A204.1 (cell line): ENCODE measurements at regions not wholly inside any gene's neighbourhood (a gene's known extent, or its start where the extent isn't known, plus 50 kb on each side); places are given as distances from the start of the nearest gene placed in this dataset.
"Not testable (repeated sequence)": the region's sequence is repeated elsewhere in the genome, so short reads cannot be mapped to it uniquely, and the experiment has no call there.

Source experiments
- FAIRE-seq: peaks from 2 replicates; lab custom pipeline; 2012; peaks lifted over from hg19 to GRCh38; lab: Jason Lieb, UNC

DNA sequence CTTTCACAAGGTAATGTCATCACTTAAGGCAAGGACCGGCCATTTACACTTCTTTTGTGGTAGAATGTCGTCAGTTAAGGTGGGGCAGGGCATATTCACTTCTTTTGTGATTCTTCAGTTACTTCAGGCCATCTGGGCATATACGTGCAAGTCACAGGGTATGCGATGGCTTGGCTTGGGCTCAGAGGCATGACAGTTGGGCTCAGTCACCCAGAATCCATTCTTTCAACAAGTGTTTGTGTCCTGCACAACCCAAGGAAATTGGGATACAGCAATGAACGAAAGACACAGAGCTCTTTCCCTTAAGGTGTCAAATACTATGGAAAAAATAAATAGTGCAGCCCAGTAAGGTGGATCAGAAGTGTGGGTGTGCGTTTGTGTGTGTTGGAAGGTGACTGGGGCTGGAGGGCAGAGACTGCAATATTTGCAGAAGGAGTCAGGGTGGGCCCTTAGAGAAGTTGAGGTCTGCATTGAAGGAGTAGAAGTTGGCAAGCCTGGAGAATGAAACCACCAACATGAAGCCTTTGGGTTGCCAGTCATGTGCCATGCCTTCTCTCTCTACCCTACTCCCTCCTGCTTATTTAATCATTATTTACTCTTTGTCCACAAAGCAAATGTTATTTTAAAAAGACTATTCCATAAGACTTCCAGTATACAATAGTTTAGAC lies 222.8 kb upstream of the PRKCQ start:
- no peak for FAIRE-seq

DNA sequence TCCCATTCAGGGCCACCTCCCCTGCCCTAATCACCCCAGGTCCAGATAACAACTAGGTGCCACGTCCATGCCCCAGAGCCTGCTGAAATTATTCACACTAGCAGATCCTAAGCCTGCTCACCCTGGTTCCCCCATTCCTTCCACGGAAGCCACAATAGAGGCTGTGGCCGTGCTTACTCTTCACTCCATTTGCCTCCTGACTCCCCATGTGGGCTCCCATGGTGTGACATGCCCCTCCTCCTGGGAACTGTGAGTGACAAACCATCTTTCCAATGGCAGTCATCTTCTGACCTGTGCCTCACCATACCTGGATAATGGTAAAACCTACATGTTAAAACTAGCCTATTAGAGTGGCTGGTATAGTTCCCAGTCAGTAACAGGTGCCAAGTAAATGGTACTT lies 216.2 kb upstream of the PRKCQ start:
- FAIRE-seq = no peak

DNA sequence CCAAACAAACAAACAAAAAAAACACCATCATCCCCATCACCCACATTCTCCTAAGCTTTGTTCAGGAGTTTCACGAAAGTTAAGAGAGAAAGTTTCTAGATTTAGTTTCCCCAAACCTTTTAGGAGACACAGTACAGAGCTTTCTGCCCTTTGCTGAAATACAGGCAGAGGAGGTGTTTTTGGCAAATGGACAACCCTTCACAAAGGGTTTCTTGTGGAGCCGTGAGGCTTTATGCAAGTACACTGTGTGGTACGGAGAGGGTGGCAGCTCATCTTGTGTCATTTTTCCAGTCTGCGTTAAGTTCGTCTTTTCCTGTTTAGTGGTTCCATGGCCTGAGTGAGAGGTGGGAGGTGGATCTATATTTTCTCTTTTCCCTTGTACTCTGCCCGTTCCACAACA lies 215.5 kb upstream of the PRKCQ start:
- FAIRE-seq = no peak

DNA sequence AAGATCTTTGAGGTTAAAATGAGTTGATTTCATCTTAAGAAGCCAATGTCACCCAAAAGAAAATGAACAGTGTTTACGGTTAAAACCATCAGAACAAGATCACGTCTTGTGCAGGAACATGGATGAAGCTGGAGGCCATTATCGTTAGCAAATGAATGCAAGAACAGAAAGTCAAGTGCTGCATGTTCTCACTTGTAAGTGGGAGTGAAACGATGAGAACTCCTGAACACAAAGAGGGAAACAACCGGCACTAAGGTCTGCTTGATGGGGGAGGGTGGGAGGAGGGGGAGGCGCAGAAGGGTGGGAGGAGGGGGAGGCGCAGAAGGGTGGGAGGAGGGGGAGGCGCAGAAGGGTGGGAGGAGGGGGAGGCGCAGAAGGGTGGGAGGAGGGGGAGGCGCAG lies 214.8 kb upstream of the PRKCQ start:
- not testable (repeated sequence) for FAIRE-seq

DNA sequence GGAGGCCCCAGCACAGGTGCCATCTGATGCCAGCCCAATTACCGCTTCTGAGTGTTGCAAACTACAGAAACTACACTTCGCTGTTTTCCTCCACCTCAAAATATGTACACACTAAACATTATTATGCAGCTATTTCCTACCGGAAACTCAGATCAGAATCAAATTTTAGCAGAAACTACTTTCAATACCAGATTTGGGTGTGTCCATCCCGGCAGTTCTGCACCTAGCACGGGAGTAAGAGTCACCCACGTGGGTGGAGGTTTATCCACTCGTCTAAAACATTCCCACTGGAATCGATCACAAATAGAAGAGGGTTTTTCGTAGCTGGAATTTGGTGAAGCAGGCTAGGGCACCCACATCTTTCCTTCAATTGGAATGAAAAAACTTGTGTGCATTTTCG lies 214.4 kb upstream of the PRKCQ start:
- FAIRE-seq = no peak

DNA sequence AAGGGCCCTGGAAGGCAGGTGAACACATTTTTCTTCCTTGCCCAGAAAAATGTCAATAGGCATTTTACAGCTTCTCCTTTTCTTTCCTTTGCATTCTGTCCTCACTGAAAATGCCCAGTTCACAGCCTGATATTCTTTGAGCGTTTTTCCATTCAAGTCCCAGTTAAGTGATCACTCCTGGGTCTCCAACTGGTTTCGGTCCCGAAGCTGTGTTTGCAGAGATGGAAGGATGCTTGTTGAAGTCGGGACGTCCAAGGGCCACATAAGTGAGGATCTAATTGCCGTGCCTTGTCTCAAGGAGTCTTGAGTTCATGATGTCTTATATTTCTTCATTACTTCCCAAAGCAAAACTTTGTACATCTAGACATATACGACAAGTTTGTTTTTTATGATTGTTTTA lies 208.7 kb upstream of the PRKCQ start:
- FAIRE-seq = no peak

DNA sequence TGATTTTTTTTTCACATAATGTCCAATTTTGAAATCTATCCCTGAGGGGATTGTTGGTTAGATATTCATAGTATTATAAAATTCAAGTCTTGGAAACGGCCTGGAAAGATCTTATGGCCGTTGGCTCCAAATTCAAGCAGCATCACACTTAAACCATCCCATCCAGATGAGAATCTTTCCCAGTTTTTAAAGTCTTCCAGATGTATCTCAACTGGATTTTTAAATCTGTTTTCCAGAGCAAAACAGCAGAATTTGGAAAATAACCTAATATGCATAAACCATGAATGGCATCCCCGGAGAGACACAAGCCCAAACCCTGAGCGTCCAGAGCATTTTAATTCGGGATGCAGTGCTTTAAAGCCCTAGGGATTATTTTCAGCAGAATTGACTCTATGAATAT lies 208.2 kb upstream of the PRKCQ start:
- FAIRE-seq = no peak

DNA sequence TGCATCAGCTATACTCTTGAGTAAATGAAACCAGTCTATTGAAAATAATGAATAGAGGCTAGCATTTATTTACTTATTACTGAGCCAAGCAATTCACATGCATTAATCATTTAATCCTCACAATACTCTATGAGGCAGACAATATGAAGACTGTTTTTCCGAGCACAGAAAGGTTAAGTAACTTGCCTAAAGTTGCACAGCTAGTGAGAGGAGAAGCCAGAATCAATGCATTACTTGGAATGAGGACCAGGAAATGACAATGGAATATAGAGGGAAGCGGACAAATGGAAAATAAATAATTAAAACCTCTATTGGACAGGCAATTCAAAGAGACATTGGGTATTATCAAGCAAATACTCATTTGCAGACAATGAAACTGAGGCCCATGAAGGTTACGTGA lies 207.6 kb upstream of the PRKCQ start:
- no peak for FAIRE-seq

DNA sequence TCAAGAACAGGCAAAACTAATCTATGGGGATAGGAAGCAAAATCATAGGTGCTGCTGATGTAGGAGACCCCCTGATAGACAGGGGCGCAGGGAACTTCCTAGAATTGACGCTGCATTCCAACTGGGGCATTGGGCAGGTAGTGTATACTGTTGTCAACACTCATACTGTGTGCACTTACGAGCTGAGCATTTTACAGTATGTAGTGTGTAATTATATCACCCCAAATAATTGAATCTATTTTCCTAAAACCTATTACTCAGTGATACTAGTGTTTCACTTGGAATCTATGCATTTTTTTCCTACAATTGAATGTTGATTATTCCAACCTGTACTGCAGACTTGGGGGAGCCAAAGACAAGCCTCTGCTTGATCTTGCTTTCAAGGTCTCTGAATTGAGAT lies 207.0 kb upstream of the PRKCQ start:
- FAIRE-seq = no peak

DNA sequence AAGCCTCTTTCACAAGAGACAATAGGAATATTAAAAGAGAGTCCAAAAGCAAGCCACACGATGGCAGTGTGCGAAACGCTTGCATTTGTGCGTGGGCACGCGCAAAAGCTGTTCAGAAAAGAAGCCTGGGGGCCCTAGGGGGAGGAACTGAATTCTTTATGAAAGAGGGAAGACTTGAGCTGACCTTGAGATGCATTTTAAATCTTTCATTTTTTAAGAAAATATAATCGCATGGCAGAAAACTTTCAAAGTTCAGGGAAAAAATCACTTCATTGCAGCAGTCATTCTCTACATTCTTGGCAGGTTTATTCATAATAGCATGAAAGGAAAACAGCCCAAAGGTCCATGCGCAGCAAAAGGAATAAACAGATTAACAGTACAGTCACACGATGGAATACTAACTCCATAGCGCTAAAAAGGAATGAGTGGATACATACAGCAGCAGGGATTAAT lies 206.5 kb upstream of the PRKCQ start:
- no peak for FAIRE-seq

DNA sequence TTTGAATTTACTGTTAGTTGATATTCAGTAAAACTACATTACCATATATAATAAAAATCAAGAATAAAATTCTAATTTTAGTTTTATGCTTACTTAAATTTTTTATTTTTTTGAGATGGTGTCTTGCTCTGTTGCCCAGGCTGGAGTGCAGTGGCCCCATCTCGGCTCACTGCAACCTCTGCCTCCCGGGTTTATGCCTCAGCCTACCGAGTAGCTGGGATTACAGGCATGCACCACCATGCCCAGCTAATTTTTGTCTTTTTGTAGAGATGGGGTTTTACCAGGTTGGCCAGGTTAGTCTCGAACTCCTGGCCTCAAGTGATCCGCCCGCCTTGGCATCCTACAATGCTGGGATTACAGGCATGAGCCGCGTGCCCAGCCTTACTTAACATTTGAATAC lies 204.4 kb upstream of the PRKCQ start:
- FAIRE-seq = not testable (repeated sequence)

DNA sequence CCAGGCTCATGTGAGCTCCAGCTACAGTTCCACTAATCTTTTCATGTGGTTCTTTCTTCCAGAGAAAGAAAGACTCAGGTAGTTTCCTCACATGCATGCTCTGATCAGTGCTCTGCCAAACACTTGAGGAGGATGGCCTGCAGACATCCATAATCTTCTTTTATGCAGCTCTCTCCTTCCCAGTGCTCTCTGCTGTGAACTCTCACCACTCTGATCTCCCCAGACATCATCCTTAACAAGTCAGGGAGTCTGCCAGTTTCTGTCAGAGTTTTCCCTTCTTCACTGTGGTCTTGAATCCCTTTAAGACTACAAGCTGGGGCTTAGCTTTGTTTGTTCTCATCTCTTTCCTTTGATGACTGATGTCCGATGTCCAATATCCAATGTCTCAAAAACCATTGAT lies 203.4 kb upstream of the PRKCQ start:
- FAIRE-seq = no peak

DNA sequence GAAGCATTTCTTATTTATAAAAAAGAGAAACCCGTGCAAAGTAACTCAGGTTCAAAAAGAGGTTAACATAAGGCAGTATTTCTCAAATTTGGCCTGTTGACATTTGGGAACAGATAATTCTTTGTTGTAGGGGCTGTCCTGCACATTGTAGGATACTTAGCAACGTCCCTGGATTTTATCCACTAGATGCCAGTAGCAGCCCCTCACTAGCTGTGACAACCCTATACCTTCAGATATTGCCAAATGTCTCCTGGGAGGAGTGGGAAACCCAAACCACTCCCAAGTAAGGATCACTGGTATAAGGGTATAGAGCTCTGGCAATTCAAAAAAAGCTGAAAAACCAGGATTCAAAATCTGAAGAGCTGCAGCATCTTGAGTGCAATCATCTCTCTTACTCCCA lies 202.3 kb upstream of the PRKCQ start:
- no peak for FAIRE-seq

DNA sequence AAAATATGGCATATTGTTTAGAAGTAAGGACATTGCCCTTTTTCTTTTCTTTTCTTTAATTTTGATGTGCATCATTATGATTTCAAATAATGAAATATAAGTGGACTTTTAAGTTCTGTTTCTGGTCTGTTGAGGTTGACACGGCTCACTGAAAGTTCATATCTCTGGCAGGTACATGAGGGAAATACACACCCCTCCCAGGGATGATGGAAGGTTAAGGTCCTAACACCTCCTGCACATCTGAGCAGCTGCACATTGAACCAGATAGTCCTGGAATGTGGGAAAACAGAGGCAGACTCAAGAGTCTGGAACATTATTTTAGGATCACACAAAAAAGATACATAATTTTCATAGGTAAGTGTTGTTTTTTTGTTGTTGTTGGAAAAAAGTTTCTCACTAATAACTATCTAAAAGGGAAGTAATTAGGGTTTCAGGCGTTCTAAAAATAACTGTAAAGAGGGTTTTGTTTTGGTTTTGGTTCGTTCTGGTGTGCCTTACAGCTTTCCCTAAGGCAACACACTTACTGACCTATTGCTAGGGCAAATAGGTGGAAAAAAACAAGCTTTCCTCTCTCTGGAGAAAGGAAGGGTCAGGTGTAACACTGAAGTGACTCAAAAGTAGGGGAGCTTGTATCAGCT lies 201.2 kb upstream of the PRKCQ start:
- no peak for FAIRE-seq

DNA sequence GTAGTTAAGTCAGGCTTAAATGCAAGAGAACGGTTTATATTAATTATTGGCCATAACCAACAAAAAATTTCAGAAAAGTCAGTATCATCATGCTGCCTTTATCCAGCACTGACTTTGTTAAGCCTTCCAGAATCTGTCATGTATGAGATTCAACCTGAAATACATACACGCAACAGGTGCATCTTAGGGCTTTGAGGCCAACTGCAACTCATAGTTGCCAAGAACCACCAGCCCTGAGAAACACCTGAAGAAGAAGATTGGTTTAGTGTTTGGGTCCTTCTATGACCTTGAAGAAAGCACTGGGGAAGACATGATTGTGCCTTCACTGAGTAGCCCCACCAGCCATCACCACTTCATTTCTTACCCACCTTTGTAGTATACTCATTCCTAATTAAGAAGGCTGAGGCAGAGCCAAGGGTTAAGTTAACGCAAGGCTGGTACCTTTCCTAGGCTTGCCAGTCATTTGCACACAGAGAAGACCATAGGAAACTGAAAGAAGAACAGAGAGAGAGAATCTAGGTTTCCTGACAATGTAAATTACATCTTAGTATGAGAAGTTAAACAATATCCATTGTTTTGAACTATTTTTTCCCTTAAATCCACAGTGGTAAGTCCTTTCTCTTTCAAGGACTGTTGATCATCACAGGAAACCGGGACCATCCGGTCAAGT lies 200.1 kb upstream of the PRKCQ start:
- FAIRE-seq = no peak

DNA sequence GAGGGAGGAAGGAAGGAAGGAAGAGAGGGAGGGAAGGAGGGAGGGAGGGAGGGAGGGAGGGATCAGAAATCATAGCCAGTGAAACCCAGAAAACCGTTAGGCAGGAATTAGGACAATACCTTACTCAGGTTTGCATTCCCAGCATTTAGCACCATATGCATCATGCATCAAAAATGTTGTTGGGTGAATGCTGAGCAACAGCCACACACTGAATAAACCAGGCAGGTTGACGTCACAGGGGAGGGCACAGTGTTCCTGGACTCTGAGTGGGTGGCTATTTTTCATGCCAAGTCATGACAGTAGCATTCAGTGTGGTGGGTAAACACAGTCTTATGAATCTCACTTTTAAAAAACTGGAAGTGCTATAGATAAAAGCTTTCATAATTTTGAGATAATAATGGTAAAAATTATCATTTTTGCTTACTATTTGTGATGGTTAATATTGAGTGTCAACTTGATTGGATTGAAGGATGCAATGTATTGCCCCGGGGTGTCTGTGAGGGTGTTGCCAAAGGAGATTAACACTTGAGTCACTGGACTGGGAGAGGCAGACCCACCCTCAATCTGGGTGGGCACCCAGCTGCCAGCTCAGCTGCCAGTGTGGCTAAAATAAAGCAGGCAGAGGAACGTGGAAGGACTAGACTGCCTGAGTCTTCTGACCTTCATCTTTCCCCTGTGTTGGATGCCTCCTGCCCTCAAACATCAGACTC lies 199.1 kb upstream of the PRKCQ start:
- FAIRE-seq = no peak

DNA sequence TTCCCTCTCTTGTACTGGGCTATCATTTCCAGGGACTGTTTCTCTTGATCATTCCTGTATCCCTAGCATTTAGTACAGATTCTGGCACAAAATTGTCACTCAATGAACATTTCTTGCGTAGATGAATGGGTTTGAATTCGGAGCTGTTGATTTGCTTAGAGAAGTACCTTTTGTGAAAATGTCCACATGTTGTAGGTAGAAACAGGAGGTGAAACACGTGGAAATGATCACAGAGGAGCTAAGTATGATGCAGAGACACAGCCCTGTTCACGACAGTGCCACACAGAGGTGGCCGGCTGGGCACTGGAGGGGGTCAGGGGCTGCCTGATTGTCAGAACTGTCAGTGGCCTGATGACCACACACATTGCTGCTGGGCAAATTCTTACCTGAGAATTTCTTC lies 196.1 kb upstream of the PRKCQ start:
- no peak for FAIRE-seq

DNA sequence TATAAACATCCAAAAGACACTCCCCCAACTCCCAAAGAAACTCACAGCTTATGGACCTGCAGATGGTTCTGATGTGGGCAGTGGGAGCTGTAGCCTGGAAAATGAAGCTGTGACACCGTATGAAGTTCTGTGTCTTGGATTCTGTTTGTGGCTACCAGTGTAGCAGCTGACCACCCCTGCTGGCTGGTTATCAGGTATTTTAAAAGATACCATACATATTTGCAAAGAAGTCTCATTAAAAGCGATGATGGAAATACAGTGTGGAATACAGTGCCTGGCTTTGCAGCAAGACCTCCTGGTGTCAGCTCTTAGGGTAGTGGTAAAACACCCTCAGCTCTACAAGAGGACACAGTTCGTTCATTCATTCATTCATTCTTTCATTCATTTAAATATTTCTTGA lies 194.3 kb upstream of the PRKCQ start:
- no peak for FAIRE-seq

DNA sequence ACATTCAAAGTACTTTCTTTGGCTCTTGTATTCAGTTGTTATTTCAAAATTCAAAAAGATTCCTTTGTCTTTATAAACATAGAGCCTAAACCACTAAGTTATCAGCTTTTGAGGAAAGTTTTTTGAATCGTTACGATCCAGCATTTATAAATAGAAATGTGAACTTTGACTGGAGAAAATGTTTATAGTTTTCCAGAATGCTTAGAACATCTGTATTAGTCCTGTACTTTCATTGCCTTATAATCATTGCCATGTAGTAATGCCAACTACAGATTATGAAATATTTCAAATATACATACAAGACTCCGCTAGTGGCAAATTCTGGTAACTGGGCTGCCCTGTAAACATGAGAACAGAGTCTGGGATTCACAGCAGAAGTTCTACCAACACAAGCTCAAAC lies 191.3 kb upstream of the PRKCQ start:
- FAIRE-seq = no peak

DNA sequence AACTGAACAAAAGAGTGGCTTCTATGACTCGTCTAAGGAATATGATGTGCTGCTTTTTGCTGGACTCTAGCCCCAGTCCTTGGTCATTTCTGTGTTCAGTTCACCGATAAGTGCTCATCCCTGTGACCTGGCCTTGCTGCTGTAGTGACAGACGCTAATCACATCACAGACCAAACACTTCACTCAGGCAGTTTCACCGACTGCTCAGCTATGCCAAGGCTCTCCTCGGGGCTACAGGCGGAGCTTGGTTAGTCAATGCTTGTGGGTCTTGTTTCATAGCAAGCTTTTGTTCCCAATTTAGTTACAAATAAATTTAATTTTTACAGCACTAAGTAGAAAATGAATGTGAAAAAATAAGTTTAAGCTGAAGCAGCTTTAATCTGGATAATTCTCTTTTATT lies 190.8 kb upstream of the PRKCQ start:
- no peak for FAIRE-seq

DNA sequence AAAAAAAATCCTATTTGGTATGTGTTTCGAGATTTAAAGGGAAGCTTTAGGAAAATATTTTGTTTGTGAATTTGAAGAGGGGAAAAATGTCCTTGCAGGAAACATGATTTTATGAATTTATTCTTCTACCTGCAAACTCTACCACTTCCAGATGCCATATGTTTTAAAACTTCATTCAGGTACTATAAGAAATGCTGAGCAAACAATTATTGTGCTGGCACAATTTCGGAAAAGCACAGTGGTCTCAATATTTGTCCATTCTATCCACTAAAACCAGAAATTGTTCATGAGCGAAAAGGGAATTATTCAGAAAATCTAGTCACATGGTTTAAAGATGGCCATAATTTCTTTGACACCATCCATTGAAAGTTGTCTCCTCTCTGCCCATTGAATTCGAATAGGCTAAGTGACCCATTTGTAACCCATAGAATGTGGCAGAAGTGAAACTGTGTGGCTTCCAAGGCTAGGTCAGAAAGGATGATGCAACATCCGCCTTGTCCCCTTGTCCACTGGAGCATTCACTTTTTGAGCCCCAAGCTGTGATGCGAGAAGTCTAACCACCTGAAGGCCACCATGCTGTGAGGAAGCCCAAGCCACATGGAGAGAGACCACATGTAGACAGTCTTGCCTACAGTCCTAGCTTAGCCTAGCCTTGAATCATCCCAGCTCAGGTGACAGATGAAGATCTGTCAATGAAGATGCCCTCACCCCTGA lies 189.8 kb upstream of the PRKCQ start:
- no peak for FAIRE-seq

DNA sequence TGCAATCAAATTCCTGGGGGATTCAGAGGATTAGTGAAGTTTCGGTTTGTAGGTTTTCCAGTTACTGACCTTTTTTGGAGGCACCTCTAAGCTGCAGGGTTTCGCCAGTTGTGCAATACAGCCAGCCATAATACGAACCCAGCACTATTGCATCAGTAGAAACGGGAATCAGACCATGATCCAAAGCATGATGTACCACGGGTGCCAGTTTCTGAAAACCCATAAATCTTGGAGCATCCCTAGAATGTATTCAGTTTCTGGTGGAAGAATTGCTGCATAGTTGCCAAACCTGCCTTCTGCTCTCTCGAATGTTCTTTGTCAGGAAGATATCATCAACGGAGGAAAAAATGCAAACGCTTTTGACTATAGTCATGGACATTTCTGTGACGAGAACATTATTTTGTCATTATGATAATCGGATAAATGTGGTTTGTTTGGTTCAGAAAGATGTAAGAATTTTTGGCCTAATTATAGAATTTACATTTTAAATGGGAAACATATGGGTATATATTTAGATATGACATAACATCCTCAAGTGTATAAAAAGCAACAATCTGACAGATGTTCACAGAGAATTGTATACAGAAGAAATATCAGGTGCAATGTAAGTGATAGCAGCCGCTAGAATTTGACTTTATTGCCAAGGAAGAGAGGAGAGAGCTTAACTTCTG lies 186.2 kb upstream of the PRKCQ start:
- no peak for FAIRE-seq
